ENCODE measurements at regions not wholly inside any gene's neighbourhood (a gene's known extent, or its start where the extent isn't known, plus 50 kb on each side); places are given as distances from the start of the nearest gene placed in this dataset.

- H3K27me3 ChIP-seq (ENCODE audit: control insufficient read depth, insufficient read depth, low read length), result no peaks in the 10 kb centered on the region
- TF ChIP-seq CTCF (IDR thresholded peaks at IDR 0.05; ENCODE audit: insufficient read depth, low read length, severe bottlenecking), result no peak
- FAIRE-seq (no peak), DNase-seq (ENCODE audit: low read depth) (no peak)
- H3K36me3 ChIP-seq (ENCODE audit: control insufficient read depth, insufficient read depth, low read length), result no peaks in the 10 kb centered on the region
- H3K4me3 ChIP-seq (ENCODE audit: low read depth, low read length), result no peak overlapping the region
Measured at GRCh38 chr3:74507691-74508090, 106.8 kb downstream of the CNTN3 start.

GRCh38 chr3:74506246-74506645 lies 108.2 kb downstream of the CNTN3 start:
- no peaks in the 10 kb centered on the region for H3K27me3 ChIP-seq (ENCODE audit: control insufficient read depth, insufficient read depth, low read length)
- TF ChIP-seq CTCF (IDR thresholded peaks at IDR 0.05; ENCODE audit: insufficient read depth, low read length, severe bottlenecking), result no peak
- no peak overlapping the region for H3K4me3 ChIP-seq (ENCODE audit: low read depth, low read length)
- DNase-seq (ENCODE audit: low read depth) (no peak), FAIRE-seq (no peak)
- H3K36me3 ChIP-seq (ENCODE audit: control insufficient read depth, insufficient read depth, low read length), result no peaks in the 10 kb centered on the region

GRCh38 chr3:74501007-74501406 lies 113.5 kb downstream of the CNTN3 start:
- no peak for FAIRE-seq

GRCh38 chr3:74500257-74500656 lies 114.2 kb downstream of the CNTN3 start:
- no peak for TF ChIP-seq CTCF (IDR thresholded peaks at IDR 0.05; ENCODE audit: insufficient read depth, low read length, severe bottlenecking)
- Histone ChIP-seq H3K36me3 (ENCODE audit: control insufficient read depth, insufficient read depth, low read length) (no peaks in the 10 kb centered on the region), H3K27me3 (ENCODE audit: control insufficient read depth, insufficient read depth, low read length) (no peaks in the 10 kb centered on the region), H3K4me3 (ENCODE audit: low read depth, low read length) (no peak overlapping the region)
- FAIRE-seq (no peak), DNase-seq (ENCODE audit: low read depth) (no peak)

More at GRCh38 chr3:74501007-74501406, 113.5 kb downstream of the CNTN3 start:
- Histone ChIP-seq H3K27me3 (ENCODE audit: control insufficient read depth, insufficient read depth, low read length) (no peaks in the 10 kb centered on the region), H3K4me3 (ENCODE audit: low read depth, low read length) (no peak overlapping the region), H3K36me3 (ENCODE audit: control insufficient read depth, insufficient read depth, low read length) (no peaks in the 10 kb centered on the region)
- no peak for TF ChIP-seq CTCF (IDR thresholded peaks at IDR 0.05; ENCODE audit: insufficient read depth, low read length, severe bottlenecking)
- DNase-seq (ENCODE audit: low read depth), result peak; percentile 8

- H3K27me3 ChIP-seq (ENCODE audit: control insufficient read depth, insufficient read depth, low read length), result no peaks in the 10 kb centered on the region
- DNase-seq (ENCODE audit: low read depth), result no peak
- H3K4me3 ChIP-seq (ENCODE audit: low read depth, low read length), result no peak overlapping the region
- H3K36me3 ChIP-seq (ENCODE audit: control insufficient read depth, insufficient read depth, low read length), result no peaks in the 10 kb centered on the region
- FAIRE-seq, result no peak
- TF ChIP-seq CTCF (IDR thresholded peaks at IDR 0.05; ENCODE audit: insufficient read depth, low read length, severe bottlenecking), result no peak
Measured at GRCh38 chr3:74491874-74492273, 122.6 kb downstream of the CNTN3 start.

GRCh38 chr3:74489050-74489792 lies 125.2 kb downstream of the CNTN3 start:
- Histone ChIP-seq H3K36me3 (ENCODE audit: control insufficient read depth, insufficient read depth, low read length) (no peaks in the 10 kb centered on the region), H3K4me3 (ENCODE audit: low read depth, low read length) (no peak overlapping the region), H3K27me3 (ENCODE audit: control insufficient read depth, insufficient read depth, low read length) (no peaks in the 10 kb centered on the region)
- FAIRE-seq (no peak), DNase-seq (ENCODE audit: low read depth) (no peak)
- TF ChIP-seq CTCF (IDR thresholded peaks at IDR 0.05; ENCODE audit: insufficient read depth, low read length, severe bottlenecking), result no peak
